ENCODE measurements at regions not wholly inside any gene's neighbourhood (a gene's known extent, or its start where the extent isn't known, plus 50 kb on each side); places are given as distances from the start of the nearest gene placed in this dataset.
"Not testable (repeated sequence)": the region's sequence is repeated elsewhere in the genome, so short reads cannot be mapped to it uniquely, and the experiment has no call there.

- DNase-seq (ENCODE audit: low read depth): not testable (repeated sequence)
These were observed 119.1 kb upstream of the CARD11 start for GRCh38 chr7:3162798-3163197.

GRCh38 chr7:3164380-3164792 lies 120.7 kb upstream of the CARD11 start:
- no peak for DNase-seq (ENCODE audit: low read depth)

DNA sequence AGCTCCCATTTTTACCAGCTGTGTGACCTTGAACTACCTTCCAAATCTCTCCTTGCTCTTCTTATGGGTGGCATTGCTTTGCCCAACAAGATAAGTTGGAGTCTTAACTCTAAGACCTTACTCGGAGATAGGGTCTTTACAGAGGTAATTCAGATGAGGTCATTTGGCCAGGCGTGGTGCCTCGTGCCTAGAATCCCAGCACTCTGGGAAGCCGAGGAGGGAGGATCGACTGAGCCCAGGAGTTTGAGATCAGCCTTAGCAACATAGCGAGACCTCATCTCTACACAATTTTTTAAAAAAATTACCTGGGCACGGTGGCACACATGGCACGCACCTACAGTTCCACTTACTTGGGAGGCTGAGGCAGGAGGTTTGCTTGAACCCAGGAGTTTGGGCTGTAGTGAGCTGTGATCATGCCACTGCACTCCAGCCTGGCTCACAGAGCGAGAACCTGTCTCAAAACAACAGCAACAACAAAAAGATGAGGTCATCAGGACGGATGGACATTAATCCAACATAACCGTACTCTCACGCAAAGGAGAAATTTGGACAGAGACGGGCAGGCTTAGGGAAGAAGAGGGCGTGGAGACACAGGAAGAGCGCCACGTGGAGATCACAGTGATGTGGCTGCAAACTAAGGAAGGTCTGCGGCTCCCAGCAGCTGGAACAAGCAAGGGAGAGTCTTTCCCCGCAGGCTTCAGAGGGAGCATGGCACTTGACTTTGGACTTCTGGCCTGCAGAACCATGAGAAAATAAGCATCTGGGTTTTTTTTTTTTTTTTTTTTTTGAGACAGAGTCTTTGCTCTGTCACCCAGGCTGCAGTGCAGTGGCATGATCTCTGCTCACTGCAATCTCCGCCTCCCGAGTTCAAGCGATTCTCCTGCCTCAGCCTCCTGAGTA lies 122.3 kb upstream of the CARD11 start:
- no peak for DNase-seq (ENCODE audit: low read depth)

DNA sequence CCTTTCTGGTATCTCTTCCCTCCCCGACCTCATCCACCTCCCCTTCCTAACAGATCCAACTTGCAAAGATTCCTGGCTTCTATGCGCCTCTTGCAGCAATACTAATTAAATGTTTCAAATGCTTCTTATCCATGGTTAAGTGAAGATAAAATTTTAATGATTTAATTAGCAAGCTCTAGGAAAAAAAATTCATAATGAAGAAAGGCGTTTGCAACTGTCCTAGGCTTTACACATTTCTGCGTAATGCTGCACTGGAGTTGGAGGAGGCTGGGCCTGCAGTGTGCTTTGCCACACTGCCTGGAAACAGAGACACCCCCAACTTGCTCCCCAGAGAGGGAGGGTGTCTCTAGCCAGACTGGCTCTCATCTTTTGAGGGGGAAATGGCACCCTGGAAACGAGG lies 123.9 kb upstream of the CARD11 start:
- no peak for DNase-seq (ENCODE audit: low read depth)

DNA sequence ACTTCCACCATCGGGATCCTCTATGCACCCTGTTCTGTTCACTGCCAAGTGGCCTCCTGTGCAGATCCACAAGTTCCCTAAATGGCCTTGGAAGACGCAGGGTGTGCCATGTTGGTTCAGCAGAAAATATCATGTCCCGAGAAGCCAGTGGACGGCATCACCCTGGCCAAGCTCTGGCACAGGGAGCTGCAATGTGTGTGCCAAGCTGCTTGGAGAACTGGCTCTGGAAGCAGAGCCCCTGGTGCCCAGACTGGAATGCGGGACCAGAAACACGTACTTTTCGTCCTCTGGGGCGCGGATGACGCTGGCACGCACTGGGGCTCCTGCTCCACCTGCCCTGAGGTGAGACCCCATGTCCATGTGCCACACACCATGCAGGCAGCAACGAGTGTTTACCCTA lies 124.7 kb upstream of the CARD11 start:
- no peak for DNase-seq (ENCODE audit: low read depth)

DNA sequence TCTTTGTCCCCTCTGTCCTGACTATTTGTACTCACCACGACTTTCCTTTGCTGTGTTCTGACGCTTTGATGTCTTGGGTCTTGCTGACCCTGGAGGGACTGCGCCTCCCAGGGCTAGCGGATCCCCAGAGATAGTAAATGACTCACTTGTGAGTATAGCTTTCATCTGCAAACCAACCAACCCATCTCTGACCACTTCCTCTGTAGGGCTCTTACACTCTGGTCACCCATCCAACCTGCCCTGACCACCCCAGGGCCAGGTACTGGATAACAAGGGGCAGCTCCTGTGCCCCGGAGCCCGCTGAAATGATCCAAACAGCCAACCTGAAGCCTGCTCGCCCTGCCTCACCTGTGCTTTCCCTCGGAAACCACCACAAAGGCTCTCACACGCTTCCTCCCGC lies 125.2 kb upstream of the CARD11 start:
- no peak for DNase-seq (ENCODE audit: low read depth)

- DNase-seq (ENCODE audit: low read depth): no peak
These were observed 128.2 kb upstream of the SDK1 start for GRCh38 chr7:3172768-3173280.

DNA sequence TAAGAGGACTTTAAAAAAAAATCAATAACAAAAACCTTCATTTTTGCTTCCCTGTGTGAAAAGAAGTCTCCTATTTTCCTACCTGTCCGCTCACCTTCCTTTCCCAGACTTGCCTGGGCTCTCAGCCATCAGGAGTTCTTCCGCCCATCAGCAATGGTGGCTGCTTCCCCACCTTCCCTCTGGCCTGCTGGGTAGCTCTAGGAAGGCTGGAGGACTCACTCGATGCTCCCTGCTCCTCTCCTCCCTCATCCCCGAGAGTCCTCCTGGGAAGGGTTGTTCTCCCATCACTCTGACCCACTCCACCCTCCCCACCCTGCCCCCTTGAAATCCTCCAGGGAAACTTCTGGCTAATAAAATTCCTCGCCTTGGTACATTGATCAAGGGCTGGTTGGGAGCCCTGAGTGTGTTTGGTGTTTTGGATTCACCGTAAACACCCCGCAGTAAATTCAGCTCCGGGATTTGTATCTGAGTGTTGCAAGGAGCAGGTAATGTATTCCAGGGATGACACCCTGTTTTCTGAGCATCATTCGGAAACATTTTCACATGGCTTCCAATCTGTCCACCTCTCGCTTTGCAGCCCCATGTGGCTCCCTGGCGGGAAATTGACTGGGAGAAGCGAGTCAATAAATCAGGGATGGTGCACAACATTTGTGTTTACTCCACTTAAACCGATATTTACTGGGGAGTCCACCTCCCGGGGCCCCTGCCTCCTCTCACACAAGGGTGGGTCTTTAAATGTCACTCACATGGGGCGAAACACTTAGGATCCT lies 126.4 kb upstream of the SDK1 start:
- DNase-seq (ENCODE audit: low read depth): no peak

- no peak for DNase-seq (ENCODE audit: low read depth)
These were observed 125.7 kb upstream of the SDK1 start for GRCh38 chr7:3175285-3175902.

DNA sequence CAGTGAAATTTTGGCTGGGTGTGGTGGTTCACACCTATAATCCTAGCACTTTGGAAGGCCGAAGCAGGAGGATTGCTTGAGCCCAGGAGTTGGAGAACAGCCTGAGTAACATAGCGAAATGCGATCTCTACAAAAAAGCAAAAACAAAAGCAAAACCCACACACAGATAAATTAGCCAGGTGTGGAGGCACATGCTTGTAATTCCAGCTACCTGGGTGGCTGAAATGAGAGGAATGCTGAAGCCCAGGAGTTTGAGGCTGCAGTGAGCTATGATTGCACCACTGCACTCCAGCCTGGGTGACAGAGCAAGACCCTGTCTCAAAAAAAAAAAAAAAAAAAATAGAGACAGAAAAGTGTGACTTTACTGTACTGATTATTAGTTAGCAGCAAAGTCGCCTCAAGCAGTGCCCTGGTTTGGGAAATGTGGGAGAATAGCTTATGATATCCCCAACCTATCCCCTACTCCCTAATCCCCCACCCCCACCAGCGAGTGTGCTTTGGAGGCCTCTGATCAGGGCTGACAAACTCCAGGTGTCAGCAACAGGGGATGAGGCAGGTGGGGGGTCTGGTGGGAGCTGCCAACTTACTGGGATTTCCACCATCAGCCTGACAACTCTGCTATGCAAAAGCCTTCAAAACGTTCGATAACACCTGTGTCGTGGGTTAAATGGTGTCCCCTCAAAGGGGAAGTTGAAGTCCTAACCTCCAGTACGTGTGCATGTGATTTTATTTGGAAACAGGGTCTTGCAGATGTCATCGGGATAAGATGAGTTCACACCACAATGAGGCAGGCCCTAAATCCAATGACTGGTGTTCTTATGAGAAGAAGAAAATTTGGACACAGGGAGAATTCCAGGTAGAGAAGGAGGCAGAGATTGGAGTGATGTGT lies 124.7 kb upstream of the SDK1 start:
- DNase-seq (ENCODE audit: low read depth): no peak

DNA sequence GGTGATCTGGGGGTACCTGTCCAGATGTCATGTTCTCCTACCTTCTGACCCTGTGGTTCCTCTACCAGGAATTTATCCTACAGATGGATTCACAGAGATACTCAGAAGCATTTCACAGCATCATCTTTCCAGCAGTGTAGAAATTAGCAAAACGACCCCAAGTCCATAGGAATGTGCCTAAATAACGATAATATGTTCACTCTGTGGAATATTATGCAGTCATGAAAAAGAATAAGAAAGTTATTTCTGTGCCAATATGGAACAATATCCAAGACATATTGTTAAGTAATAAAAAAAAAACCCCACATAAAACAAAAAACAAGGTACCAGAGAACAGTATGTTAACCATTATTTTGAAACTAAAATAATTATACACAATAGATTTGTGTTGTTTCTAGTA lies 123.8 kb upstream of the SDK1 start:
- no peak for DNase-seq (ENCODE audit: low read depth)

DNA sequence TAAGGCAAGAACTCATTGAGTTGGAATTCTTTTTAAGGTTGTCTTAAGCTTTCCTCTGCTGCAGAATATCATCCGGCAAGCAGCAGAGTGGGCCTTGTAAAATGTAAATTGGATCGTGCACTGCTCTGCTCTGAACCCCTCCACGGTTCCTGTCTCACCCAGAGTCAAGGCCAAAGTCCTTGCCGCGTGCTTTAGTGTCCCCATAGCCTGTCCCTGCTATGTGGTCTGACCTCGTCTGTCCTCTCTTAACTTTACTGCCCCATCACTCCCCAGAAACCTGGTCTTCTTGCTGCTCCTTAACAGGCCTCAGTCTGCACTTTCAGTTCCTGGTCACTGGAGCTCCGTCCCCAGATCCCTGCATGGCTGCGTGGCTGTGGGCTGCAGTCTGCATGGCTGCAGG lies 121.6 kb upstream of the SDK1 start:
- DNase-seq (ENCODE audit: low read depth): no peak

DNA sequence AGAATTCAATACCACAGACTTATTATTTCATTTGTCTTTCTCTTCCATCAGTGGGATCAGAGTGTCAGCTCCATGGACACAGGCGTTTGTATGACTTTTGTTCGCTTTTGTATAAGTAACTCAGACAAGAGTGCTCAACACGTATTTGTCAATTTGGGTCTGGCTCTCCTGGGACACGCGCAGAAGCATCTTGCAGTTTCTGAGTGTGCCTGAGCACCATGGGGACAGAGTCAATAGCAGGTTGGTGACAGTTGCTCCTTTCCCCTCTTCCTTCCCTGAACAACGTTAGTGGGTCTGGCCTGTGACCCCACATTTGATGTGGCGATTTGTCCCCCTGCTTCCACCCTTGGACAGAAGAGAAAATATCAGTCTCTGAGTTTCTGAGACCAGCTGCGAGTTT lies 120.4 kb upstream of the SDK1 start:
- no peak for DNase-seq (ENCODE audit: low read depth)

GRCh38 chr7:3182055-3182454 lies 119.0 kb upstream of the SDK1 start:
- DNase-seq (ENCODE audit: low read depth): not testable (repeated sequence)

- DNase-seq (ENCODE audit: low read depth): no peak
These were observed 113.5 kb upstream of the SDK1 start for GRCh38 chr7:3187444-3188040.

DNA sequence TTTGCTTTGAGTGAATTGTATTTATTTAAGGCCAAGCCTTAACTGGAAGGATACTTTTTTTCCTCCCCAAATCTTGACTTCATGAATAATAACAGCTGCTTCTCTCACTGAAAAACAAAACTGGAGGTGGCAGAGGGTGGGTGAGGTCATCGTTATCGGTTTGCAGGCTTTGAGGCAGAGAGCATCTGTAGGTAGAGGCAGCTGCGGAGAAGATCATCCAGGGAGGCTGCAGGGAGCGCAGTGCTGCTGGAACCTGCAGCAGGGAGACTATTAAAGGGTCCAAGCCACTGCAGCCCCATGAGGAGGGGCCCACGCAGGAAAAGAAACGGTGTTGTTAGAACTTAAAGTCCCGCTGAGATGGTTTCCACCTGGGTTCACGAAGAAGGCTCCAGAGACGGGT lies 112.1 kb upstream of the SDK1 start:
- DNase-seq (ENCODE audit: low read depth): no peak

DNA sequence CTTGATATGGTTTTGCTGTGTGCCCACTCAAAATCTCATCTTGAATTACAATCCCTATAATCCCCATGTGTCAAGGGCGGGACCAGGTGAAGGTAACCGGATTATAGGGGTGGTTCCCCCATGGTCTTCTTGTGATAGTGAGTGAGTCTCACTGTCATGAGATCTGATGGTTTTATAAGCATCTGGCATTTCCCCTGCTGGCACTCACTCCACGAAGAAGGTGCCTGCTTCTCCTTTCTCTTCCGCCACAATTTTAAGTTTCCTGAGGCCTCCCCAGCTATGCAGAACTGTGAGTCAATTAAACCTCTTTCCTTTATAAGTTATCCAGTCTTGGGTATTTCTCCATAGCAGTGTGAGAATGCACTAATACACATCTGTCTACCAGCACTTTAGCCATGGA lies 109.5 kb upstream of the SDK1 start:
- DNase-seq (ENCODE audit: low read depth): no peak

- DNase-seq (ENCODE audit: low read depth): no peak
These were observed 108.4 kb upstream of the SDK1 start for GRCh38 chr7:3192669-3193068.

GRCh38 chr7:3193379-3194120 lies 107.5 kb upstream of the SDK1 start:
- DNase-seq (ENCODE audit: low read depth): no peak

- no peak for DNase-seq (ENCODE audit: low read depth)
These were observed 106.4 kb upstream of the SDK1 start for GRCh38 chr7:3194501-3195141.
